ENCODE measurements at regions not wholly inside any gene's neighbourhood (a gene's known extent, or its start where the extent isn't known, plus 50 kb on each side); places are given as distances from the start of the nearest gene placed in this dataset.

DNA sequence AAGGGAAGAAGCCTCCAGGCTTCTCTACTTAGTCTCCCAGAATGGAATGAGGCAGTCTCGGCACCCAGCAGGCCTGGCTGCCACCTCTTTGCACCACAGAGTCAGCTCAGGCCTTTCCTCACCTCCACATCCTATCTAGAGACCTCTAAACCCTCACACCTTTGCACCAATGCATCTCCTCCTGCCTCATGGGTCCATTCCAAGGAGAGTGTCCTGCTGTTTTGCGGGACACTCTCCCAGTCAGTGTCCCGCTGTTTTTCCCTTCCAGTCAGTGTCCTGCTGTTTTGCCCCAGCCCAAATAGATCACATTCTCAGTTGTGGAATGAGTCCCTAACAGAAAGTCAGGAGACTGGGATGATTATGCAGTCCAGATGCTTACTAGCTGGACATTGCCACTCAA, 185.6 kb upstream of the CAMK1G start:
- TF ChIP-seq, protein P1, sequence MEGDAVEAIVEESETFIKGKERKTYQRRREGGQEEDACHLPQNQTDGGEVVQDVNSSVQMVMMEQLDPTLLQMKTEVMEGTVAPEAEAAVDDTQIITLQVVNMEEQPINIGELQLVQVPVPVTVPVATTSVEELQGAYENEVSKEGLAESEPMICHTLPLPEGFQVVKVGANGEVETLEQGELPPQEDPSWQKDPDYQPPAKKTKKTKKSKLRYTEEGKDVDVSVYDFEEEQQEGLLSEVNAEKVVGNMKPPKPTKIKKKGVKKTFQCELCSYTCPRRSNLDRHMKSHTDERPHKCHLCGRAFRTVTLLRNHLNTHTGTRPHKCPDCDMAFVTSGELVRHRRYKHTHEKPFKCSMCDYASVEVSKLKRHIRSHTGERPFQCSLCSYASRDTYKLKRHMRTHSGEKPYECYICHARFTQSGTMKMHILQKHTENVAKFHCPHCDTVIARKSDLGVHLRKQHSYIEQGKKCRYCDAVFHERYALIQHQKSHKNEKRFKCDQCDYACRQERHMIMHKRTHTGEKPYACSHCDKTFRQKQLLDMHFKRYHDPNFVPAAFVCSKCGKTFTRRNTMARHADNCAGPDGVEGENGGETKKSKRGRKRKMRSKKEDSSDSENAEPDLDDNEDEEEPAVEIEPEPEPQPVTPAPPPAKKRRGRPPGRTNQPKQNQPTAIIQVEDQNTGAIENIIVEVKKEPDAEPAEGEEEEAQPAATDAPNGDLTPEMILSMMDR (IDR thresholded peaks at IDR 0.05): no peak
- TF ChIP-seq POLR2AphosphoS5 (IDR thresholded peaks at IDR 0.05; ENCODE audit: low read depth, low read length) (no peak), SIN3A (IDR thresholded peaks at IDR 0.05; ENCODE audit: borderline replicate concordance, insufficient read depth, low read depth, low read length) (no peak), TCF7L2 (IDR thresholded peaks at IDR 0.05; ENCODE audit: low read depth, low read length) (no peak)
- TF ChIP-seq, protein P2, sequence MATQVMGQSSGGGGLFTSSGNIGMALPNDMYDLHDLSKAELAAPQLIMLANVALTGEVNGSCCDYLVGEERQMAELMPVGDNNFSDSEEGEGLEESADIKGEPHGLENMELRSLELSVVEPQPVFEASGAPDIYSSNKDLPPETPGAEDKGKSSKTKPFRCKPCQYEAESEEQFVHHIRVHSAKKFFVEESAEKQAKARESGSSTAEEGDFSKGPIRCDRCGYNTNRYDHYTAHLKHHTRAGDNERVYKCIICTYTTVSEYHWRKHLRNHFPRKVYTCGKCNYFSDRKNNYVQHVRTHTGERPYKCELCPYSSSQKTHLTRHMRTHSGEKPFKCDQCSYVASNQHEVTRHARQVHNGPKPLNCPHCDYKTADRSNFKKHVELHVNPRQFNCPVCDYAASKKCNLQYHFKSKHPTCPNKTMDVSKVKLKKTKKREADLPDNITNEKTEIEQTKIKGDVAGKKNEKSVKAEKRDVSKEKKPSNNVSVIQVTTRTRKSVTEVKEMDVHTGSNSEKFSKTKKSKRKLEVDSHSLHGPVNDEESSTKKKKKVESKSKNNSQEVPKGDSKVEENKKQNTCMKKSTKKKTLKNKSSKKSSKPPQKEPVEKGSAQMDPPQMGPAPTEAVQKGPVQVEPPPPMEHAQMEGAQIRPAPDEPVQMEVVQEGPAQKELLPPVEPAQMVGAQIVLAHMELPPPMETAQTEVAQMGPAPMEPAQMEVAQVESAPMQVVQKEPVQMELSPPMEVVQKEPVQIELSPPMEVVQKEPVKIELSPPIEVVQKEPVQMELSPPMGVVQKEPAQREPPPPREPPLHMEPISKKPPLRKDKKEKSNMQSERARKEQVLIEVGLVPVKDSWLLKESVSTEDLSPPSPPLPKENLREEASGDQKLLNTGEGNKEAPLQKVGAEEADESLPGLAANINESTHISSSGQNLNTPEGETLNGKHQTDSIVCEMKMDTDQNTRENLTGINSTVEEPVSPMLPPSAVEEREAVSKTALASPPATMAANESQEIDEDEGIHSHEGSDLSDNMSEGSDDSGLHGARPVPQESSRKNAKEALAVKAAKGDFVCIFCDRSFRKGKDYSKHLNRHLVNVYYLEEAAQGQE (IDR thresholded peaks at IDR 0.05; ENCODE audit: insufficient read depth in 1 of 2, low read depth in 2 of 2, low read length in 1 of 2): no peak
